WTC11 (cell line): ENCODE measurements at regions not wholly inside any gene's neighbourhood (a gene's known extent, or its start where the extent isn't known, plus 50 kb on each side); places are given as distances from the start of the nearest gene placed in this dataset.
"Not testable (repeated sequence)": the region's sequence is repeated elsewhere in the genome, so short reads cannot be mapped to it uniquely, and the experiment has no call there.

Experiments
- CTCF ChIP-seq: fragments of 200-600 bp; IDR thresholded peaks from 2 replicates; pipeline ENCODE4 v1.8.0; 2022; ENCODE audit warnings: antibody characterized with exemption
- ZNF396 ChIP-seq: fragments of 250-450 bp; sonication (Bioruptor Pico); IDR thresholded peaks from 2 replicates; pipeline ENCODE4 v1.8.0; 2021; ENCODE audit warnings: mild to moderate bottlenecking, moderate library complexity, borderline replicate concordance

GRCh38 chr9:75566813-75567212 is 323.7 kb upstream of the PCSK5 start:
- TF ChIP-seq CTCF; ZNF396 (CRISPR knock-in tag): not testable (repeated sequence)
